ENCODE measurements at regions not wholly inside any gene's neighbourhood (a gene's known extent, or its start where the extent isn't known, plus 50 kb on each side); places are given as distances from the start of the nearest gene placed in this dataset.
"Not testable (repeated sequence)": the region's sequence is repeated elsewhere in the genome, so short reads cannot be mapped to it uniquely, and the experiment has no call there.

DNA sequence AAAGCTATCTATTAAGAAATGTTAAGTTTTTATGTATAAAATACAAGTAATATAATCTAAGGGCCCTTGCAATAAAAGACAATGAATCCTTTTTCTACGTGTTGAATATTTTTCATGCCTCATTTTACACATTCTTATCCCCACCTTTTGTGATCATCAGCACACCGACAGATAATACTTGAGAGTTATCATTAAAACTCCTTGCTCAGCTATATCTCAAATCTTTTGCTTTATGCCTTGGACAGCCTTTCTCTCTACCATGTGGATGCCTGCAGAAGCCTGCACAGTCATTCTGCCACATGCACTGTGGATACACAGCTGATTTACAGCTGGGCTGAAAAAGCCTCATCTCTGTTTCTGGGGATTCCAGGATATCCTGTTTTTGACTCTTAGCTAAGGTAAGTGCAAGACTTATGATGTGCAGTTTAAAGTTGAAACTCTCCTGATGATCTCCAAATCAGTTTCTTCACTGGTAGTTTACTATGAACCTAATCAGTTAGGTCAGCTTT, 1565.1 kb downstream of the SI start:
- FAIRE-seq = no peak

DNA sequence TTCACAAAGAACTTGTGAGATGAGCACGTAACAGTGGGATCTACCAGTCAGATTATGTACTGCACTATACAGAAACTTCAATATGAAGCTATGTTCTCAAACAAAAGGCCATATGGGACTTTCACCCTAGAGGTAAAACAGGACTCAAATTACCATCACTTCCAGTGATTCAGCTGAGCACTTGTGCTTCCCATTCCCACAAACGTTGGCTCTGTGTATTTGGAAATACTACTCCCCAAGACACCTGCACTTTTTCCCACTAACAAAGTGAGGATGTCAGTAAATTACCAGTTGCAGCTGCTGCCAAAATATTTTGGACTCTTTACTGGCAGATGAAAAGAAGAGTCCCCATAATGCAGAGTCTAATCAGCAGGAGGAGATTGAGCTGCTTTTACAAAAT, 1570.1 kb downstream of the SI start:
- no peak for FAIRE-seq

DNA sequence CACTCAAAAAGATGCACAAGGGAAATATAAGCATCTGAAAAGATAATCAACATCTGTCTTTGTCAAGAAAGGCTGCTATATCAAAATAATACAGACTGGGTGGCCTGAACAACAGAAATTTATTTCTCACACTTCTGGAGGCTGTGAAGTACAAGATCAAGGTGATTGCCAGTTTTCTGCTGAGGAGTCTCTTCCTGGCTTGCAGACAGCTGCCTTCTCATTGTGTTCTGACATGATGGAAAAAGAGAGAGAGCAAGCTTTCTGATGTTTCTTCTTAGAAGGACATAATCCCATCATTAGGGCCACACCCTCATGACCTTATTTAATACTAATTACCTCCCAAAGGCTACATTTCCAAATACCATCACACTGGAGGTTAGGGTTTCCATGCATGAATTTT, 1573.3 kb downstream of the SI start:
- FAIRE-seq = no peak

DNA sequence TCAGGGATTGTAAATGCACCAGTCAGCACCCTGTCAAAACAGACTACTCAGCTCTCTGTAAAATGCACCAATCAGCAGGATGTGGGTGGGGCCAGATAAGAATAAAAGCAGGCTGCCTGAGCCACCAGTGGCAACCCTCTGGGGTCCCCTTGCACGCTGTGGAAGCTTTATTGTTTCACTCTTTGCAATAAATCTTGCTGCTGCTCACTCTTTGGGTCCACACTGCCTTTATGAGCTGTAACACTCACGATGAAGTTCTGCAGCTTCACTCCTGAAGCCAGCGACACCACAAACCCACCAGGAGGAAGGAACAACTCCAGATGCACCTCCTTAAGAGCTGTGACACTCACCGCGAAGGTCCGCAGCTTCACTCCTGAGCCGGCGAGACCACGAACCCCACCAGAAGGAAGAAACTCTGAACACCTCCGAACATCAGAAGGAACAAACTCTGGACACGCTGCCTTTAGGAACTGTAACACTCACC, 1578.5 kb downstream of the SI start:
- not testable (repeated sequence) for FAIRE-seq

DNA sequence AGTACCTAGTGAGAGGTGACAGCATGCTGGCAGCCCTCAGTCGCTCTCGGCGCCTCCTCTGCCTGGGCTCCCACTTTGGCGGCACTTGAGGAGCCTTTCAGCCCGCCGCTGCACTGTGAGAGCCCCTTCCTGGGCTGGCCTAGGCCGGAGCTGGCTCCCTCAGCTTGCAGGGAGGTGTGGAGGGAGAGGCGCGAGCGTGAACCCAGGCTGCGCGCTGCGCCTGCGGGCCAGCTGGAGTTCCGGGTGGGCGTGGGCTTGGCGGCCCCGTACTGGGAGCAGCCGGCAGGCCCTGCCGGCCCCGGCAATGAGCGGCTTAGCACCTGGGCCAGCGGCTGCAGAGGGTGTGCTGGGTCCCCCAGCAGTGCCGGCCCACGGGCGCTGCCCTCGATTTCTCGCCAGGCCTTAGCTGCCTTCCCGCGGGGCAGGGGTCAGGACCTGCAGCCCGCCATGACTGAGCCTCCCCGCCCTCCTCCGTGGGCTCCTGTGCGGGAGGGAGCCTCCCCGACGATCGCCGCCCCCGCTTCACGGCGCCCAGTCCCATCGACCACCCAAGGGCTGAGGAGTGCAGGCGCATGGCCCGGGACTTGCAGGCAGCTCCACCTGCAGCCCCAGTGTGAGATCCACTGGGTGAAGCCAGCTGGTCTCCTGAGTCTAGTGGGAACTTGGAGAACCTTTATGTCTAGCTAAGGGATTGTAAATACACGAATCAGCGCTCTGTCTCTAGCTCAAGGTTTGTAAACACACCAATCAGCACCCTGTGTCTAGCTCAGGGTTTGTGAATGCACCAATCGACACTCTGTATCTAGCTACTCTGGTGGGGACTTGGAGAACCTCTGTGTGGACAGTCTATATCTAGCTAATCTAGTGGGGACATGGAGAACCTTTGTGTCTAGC, 1579.2 kb downstream of the SI start:
- not testable (repeated sequence) for FAIRE-seq

DNA sequence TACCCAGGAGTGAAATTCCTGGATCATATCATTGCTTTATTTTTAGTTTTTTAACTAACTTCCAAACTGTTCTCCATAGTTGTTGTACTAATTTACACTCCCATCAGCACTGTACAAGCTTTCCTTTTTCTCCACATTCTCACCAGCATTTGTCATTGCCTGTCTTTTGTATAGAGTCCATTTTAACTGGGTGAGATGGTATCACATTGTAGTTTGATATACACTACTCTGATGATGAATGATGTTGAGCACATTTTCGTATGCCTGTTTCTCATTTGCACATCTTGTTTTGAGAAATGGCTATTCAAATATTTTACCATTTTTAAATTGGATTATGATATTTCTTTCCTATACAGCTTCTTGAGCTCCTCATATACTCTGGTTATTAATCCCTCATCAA, 1586.6 kb downstream of the SI start:
- FAIRE-seq = no peak

DNA sequence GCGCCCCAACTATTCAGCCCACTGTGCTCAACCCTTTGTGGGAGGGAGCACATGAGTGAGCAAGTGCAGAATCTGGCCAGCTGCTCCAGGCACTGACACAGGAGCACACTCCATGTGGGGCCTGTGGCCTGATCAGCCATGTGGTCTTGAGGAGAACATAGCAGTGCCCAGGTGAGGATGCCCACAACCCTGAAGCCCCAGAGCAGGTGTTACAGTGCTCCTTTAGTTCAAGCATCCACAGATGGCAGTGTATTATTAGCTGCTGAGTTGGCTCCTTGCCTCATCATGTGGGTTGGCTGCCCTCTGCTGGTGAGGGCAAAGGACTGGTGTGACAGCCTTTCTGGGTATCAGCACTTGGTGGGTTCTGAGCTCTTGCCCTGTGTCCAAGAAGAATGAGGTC, 1588.2 kb downstream of the SI start:
- no peak for FAIRE-seq

DNA sequence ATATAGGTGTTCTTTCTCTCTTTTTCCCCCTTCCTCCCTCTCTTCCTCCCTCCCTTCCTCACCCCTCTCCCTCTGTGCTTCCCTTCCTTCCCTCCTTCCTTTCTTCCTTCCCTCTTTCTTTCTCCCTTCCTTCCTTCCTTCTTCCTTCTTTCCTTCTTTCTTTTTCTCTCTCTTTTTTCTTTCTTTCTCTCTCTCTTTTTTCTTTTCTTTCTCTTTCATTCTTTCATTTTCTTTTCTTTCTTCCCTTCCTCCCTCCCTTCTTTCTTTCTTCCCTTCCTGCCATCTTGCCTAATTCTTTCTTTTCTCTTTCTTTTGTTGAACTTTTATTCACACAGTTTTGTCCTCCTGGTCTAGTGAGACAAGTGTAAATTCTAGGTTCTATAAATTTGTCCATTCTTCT, 1595.6 kb downstream of the SI start:
- FAIRE-seq = no peak

DNA sequence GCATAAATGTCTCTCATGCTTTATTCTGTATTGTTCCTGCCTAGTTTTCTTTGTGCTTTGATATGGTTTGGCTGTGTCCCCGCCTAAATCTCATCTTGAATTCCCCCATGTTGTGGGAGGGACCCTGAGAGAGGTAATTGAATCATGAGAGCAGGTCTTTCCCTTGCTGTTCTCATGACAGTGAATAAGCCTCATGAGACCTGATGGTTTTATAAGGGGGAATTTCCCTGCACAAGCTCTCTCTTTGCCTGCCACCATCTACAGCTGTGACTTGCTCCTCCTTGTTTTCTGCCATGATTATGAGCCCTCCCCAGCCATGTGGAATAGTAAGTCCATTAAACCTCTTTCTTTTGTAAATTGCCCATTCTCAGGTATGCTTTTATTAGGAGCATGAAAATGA, 1596.6 kb downstream of the SI start:
- FAIRE-seq = no peak

DNA sequence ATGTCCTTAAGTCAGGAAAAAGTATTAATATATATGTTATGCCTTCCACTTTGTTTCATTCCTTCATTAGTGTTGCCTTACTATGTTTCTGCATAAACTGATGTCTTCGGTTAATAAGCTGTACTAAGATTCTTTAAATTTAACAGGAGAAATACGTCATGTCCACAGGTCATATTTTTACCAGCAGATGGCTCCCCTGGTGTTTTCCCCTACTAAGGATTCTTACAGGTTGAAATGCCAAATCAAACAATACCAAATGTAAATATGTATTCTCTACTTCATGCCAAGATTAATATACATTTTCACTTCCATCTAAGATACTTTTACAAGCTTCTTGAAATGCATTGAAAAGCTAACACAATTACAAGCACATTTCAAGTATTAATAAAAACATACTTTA, 1602.1 kb downstream of the SI start:
- FAIRE-seq = no peak

DNA sequence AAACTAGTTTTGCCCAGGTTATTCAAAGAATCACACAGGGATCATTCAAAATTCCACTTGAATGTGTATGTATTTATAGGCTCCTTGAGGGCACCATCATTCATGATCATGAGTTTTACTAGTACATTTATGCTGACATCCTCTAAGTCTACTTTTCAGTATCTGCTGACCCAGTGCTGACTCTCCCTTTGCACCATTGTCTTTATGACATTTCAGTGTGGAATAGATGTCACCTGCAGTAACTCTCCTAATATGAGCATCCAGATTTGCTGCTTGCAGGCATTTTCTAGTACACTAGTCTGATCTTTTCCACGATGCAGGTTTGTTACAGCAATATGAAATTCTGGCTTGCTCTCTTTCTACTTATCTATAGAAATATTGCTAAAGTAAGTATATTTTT, 1603.5 kb downstream of the SI start:
- no peak for FAIRE-seq

DNA sequence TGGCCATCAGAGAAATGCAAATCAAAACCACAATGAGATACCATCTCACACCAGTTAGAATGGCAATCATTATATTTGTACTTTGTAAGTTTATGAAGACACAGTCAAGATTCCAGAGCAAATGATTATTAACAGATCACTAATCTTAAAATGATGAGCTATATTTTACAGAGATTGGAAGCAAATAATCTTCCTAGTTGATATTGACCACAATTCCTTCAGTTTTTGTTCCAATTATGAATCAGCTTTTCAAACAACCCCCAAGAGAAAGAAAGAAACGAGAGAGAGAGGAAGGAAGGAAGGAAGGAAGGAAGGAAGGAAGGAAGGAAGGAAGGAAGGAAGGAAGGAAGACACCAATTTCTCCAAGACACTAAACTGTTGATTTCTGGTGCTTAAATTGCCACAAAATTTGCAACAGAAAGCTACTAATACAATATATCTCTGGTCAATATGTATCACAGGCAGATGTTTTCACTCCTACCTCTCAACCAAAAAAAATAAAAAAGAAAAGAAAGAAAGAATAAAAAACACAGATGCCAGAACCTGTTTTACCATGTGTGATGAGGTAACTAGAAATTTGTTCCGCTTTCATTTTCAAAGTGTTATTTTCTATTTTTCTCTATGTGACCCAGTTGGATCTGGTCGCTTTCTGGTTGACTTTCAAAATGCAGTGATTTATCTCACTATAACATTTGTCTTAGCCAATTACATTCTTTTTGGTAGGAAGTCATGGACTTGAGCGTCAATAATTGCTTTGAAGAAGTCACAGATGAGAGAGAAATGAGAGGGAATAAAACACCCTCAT, 1609.6 kb downstream of the SI start:
- FAIRE-seq = no peak

DNA sequence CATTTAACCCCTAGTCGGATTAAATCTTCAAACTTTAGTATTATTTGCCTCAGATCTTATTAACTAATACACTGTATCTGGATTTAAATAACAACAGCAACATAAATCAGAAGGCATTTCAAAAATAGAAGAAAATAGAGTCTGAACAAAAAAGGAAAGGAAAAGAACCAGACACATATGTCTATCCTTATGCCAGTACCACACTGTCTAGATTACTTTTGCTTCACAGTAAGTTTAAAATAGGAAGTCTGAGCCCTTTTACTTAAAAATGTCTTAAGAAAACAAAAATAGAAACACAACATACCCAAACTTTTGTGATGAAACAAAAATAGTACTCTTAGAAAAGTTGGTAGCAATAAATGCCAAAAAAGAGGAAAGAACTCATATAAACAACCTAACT, 1615.8 kb downstream of the SI start:
- FAIRE-seq = no peak

DNA sequence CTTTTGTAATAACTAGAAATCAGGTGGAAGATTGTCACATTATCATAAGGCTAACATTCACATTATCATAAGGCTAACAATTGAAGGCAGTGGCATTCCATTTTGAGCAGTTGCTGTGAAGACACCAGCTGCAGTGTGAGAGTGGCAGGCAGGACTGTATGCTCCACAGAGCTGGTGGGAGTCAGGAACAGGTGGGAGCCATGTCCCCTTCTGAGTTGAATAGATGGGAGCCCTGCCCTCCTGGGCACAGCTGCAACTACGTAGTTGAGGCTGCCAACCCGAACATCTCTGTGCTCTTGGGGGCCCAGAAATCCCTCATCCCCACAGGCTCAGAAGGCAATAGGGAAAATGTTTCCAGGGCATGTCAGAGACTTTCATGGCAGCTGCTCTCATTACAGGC, 1627.6 kb downstream of the SI start:
- FAIRE-seq = no peak

DNA sequence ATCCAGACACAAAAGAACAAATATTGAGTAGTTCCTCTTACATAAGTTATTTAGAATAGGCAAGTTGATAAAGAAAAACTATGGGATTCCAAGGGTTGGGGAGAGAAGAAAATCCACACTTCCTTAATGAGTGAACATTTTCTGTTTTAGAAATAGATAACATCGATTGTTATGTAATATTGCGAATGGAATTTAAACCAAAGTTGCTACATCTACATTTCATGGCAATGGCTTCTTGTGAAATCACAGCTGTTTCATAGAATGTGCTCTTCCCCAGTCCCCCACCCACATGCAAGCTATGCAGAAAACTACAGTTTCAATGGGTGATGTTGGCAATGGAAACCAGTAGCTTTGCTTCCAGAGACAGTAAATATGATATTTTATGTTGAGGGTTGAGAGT, 1639.5 kb downstream of the SI start:
- no peak for FAIRE-seq

DNA sequence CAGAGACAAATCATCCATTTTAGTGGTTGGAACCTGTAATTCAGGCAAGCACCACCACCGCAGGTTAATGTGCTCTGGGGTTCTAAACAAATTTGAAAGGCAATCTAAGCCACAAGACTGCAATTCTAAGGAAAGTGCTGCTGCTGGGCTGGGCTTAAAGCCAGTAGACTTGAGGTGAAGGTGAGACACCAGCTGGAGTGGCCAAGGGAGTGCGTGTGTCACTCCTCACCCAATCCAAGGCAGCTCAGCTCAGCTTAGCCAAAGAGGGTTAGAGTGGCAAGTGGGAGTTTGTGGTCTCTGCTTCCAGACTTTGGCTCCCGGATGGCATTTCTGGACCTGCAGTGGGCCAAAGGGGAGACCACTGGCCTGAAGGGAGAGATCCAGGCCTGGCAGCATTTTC, 1655.6 kb downstream of the SI start:
- FAIRE-seq = no peak

DNA sequence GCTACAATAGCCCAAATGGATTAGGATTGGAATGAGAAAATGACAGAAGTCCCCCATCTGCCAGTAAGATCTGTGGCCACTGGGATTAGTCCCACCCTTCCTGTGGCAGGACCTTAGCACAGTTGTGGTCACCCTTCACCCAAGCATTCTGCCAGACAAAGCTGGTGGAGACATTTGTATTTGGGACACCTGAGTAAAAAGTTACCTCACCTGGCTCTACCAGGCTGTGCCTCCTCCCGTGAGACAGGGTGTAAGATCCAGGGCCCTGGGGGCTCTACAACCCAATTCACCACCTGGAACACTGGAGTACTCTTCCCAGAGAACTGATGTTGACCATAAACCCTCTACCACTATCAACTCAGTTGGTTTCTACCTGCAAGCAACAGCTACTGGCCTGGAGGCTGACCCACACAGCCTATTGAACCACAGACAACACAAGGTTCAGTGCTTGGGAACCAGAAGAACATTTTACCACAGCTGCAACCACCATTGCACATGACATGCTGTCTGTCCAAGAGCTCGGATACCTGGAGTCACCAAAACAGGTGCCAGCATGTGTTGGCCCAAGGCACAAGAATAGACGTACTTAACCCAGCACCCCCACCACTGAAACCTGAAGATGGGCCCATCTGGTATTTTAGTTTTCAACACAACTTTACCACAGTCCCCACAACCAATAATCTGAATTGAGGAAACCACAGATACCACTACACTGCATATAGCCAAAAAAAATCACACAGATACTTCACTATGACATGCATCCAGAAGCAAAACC, 1686.7 kb downstream of the SI start:
- FAIRE-seq = no peak

DNA sequence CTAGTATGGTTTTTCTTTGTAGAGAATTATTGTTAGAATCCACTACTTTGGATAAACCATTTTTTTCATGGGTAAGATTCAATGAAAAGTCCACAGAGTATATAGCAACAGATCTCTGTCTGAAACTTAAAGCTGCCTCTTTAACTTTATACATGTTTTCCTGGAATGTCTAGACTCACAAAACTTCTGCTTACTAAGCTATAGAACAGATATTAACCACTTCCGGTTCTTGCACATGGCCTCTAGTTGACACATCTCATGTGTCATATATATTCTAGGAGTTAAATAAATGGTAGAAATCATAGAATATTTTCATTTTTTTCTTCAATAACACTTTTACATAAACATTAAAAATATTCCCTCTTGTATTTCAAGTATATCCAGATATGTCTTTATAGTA, 1693.9 kb downstream of the SI start:
- no peak for FAIRE-seq

DNA sequence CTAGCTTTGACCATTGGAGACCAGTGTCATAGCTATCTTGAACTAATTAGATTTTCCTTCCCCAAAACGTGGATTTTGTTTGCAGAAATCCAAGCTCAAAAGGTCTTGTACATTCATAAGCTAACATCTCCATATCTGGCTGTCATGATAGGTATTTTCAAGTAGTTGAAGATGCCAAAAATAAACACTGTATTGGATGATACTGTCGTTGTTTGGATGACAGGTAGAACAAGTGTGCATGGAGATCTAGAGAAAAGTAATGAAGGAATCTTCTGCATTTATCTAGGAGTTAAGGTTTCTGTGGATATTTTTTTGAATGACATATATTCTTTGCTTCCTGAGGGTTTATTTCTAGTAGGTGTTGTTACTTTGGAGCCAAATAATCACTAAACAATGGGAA, 1696.1 kb downstream of the SI start:
- FAIRE-seq = no peak

DNA sequence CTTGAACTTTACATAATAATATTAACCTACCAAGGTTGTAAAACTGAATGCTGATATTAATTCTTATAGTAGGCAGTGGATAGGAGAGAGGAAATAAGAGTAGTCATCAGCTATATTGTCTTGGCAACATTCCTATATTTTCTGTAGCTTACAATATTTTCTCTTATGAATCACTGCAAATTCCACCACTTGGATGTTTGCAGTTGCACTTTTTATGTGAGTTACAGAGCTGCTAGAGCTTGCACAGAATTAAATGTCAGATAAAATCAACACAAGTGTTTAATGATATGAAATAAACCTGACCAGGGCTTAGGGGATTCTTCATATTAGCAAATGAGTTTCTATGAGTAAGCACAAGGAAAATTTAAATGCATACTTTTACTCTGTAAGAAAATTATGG, 1710.1 kb downstream of the SI start:
- FAIRE-seq = no peak

DNA sequence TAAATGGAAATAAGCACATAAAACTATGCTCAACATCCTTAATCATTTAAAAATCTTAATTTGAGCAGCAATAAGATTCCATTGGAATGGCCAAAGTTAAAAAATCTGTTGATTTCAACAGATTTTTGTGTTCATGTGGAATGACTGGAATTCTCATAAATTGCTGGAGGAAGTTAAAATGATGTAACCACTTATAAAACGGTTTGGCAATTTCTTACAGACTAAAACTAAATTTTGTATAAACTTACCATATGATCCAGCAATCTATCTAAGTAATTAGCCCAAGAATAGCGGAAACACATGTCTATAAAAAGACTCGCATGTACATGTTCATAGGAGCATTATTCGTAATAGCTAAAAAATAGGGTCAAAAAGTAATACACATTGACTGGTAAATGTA, 1713.6 kb downstream of the SI start:
- no peak for FAIRE-seq

DNA sequence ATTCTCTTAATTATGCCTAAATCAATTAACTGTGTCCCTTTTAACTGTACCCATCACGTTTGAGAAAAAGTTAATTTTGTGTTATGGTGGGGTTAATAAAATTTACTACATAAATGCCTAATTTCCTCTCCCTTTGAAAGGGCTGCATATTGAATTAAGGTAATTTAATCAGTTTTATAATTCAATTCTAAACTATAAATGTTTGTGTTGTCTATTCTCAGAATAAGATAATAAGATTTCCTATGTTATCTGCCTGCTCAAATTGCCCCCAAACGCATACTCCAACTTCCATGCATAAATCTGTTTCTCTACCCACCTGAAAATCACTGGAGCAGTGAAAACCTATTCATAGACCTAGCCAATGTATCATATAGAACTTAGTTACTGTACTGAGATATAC, 1716.1 kb downstream of the SI start:
- no peak for FAIRE-seq

DNA sequence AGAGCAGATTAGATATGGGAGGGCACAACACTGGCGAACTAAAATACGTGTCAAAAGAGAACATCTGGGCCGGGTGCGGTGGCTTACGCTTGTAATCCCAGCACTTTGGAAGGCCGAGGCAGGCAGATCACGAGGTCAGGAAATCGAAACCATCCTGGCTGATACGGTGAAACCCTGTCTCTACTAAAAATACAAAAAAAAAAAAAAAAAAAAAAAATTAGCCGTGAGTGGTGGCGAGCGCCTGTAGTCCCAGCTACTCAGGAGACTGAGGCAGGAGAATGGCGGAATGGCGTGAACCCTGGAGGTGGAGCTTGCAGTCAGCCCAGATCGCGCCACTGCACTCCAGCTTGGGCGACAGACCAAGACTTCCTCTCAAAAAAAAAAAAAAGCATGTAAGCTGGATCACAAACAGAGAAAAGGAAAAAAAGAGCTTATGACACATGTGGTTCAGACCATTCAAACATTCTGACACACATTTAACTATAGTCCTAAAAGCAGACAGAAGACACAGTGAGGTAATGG, 1716.9 kb downstream of the SI start:
- not testable (repeated sequence) for FAIRE-seq

Measured in G401.6 (cell line).